RWPE2 (cell line): ENCODE measurements at regions not wholly inside any gene's neighbourhood (a gene's known extent, or its start where the extent isn't known, plus 50 kb on each side); places are given as distances from the start of the nearest gene placed in this dataset.
"Not testable (repeated sequence)": the region's sequence is repeated elsewhere in the genome, so short reads cannot be mapped to it uniquely, and the experiment has no call there.

Experiments used
- ATAC-seq: fragments of 200-7000 bp; cut with Tn5 transposase; 3 replicates; pipeline ENCODE4 v1.9.1; 2021; ENCODE audit warnings: low read depth
- DNase-seq: peaks from one replicate; pipeline ENCODE4 v3.0.0-alpha.2; 2020; ENCODE audit warnings: low spot score
- H3K27ac ChIP-seq: fragments of 450-650 bp; 2 replicates; pipeline ENCODE4 v1.5.1; 2017; ENCODE audit warnings: mild to moderate bottlenecking; ENCODE audit not compliant: poor library complexity, severe bottlenecking
- H3K27me3 ChIP-seq: fragments of 250-450 bp; sonication (Bioruptor Pico); 2 replicates; pipeline ENCODE4 v1.5.1; 2021; ENCODE audit warnings: mild to moderate bottlenecking, moderate library complexity; ENCODE audit not compliant: insufficient read depth, poor library complexity, severe bottlenecking
- H3K36me3 ChIP-seq: fragments of 250-450 bp; sonication (Bioruptor Pico); 2 replicates; pipeline ENCODE4 v1.5.1; 2020; ENCODE audit warnings: low read depth, mild to moderate bottlenecking, moderate library complexity
- H3K4me1 ChIP-seq: fragments of 250-450 bp; sonication (Bioruptor Pico); 2 replicates; pipeline ENCODE4 v1.5.1; 2021; ENCODE audit warnings: mild to moderate bottlenecking, moderate library complexity; ENCODE audit not compliant: insufficient read depth, poor library complexity, severe bottlenecking
- H3K4me3 ChIP-seq: fragments of 250-450 bp; sonication (Bioruptor Pico); 2 replicates; pipeline ENCODE4 v1.5.1; 2021; ENCODE audit warnings: mild to moderate bottlenecking, moderate library complexity; ENCODE audit not compliant: severe bottlenecking
- H3K9me3 ChIP-seq: fragments of 250-450 bp; sonication (Bioruptor Pico); 2 replicates; pipeline ENCODE4 v1.5.1; 2021; ENCODE audit warnings: mild to moderate bottlenecking, moderate library complexity; ENCODE audit not compliant: severe bottlenecking
- TF ChIP-seq, protein P1 (sequence below): fragments of 450-650 bp; IDR thresholded peaks from one replicate; pipeline ENCODE4 v1.5.1; 2017; ENCODE audit warnings: mild to moderate bottlenecking, moderate library complexity; ENCODE audit not compliant: poor library complexity, severe bottlenecking

GRCh38 chr2:132034646-132035045, 127.1 kb downstream of the ANKRD30BL start:
- TF ChIP-seq, protein P1, sequence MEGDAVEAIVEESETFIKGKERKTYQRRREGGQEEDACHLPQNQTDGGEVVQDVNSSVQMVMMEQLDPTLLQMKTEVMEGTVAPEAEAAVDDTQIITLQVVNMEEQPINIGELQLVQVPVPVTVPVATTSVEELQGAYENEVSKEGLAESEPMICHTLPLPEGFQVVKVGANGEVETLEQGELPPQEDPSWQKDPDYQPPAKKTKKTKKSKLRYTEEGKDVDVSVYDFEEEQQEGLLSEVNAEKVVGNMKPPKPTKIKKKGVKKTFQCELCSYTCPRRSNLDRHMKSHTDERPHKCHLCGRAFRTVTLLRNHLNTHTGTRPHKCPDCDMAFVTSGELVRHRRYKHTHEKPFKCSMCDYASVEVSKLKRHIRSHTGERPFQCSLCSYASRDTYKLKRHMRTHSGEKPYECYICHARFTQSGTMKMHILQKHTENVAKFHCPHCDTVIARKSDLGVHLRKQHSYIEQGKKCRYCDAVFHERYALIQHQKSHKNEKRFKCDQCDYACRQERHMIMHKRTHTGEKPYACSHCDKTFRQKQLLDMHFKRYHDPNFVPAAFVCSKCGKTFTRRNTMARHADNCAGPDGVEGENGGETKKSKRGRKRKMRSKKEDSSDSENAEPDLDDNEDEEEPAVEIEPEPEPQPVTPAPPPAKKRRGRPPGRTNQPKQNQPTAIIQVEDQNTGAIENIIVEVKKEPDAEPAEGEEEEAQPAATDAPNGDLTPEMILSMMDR = no peak
- Histone ChIP-seq H3K27ac (no peak overlapping the region), H3K27me3 (peaks cover 30% of the 10 kb centered on the region), H3K9me3 (no peaks in the 10 kb centered on the region), H3K4me3 (no peak overlapping the region), H3K36me3 (no peaks in the 10 kb centered on the region), H3K4me1 (no peaks in the 10 kb centered on the region)
- no peak for ATAC-seq
- DNase-seq = no peak

DNA sequence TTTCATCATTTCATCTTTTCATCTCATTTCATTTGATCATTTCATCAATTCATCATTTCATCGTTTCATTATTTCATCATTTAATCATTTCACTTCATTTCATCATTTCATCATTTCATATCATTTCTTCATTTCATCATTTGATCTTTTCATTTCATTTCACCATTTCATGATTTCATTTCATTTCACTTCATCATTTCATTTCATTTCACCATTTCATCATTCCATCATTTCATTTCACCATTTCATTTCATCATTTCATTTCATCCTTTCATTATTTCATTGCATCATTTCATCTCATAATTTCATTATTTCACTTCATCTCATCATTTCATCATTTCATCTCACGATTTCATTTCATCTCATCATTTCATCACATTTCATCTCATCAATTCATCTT, 127.8 kb downstream of the ANKRD30BL start:
- ATAC-seq (no peak), DNase-seq (no peak)
- Histone ChIP-seq H3K9me3 (no peaks in the 10 kb centered on the region), H3K27me3 (peaks cover 23% of the 10 kb centered on the region), H3K36me3 (no peaks in the 10 kb centered on the region), H3K4me1 (no peaks in the 10 kb centered on the region), H3K27ac (no peak overlapping the region), H3K4me3 (no peak overlapping the region)
- TF ChIP-seq, protein P1 = no peak

- H3K27me3 ChIP-seq = peaks cover 17% of the 10 kb centered on the region
- no peak overlapping the region for H3K4me3 ChIP-seq
- ATAC-seq (no peak), DNase-seq (no peak)
- H3K4me1 ChIP-seq = no peaks in the 10 kb centered on the region
- TF ChIP-seq, protein P1 = no peak
- H3K27ac ChIP-seq = no peak overlapping the region
- H3K36me3 ChIP-seq = no peaks in the 10 kb centered on the region
- H3K9me3 ChIP-seq = no peaks in the 10 kb centered on the region
Observed at GRCh38 chr2:132033365-132033764, 128.4 kb downstream of the ANKRD30BL start.

DNA sequence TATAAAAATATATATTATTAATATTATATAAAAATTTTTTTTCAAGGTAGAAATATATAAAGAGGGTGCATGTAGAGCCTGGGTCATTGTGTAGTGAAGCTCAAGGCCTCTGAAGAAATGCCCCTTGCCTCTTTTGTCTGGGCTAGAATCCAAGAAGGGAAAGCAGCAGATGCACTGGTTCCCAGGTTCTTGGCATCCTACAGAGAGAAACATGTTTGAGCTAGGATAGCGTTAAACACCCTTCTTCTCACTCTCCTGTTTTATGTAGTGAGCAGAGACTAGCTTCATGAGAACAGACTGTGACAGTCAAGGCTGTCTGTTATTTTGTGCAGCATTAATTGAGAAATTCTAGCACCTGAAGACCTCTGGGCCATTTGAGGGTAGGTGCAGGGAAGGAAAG, 149.7 kb downstream of the ANKRD30BL start:
- not testable (repeated sequence) for H3K27ac ChIP-seq, H3K36me3 ChIP-seq, DNase-seq, ATAC-seq, H3K4me3 ChIP-seq, H3K4me1 ChIP-seq, H3K9me3 ChIP-seq
- peaks cover 35% of the 10 kb centered on the region for H3K27me3 ChIP-seq

DNA sequence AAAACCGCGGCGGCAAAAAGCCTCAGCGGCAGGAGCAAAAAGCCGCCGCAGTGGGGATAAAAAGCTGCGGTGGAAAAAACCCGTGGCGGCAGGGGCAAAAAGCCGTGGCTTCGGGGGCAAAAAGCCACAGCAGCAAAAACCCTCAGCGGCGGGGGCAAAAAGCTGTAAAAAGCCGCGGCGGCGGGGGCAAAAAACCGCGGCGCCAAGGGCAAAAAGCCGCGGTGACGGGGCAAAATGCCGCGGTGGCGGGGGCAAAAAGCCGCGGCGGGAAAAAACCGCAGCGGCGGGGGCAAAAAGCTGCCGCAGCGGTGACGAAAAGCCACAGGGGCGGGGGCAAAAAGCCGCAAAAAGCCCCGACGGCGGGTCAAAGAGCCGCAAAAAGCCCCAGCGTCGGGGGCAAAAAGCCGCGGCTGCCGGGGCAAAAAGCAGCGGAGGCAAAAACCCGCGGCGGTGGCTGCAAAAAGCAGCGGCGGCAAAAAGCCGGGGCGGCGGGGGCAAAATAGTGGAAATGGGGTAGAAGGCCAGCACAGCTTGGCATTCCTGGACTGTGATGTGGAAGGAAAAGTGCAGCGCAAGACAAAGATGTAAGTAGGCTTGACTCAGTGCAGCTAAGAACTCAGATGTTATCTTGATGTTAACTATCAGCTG, 151.8 kb downstream of the ANKRD30BL start:
- peaks cover 35% of the 10 kb centered on the region for H3K27me3 ChIP-seq
- no peaks in the 10 kb centered on the region for H3K9me3 ChIP-seq
- H3K4me1 ChIP-seq = no peaks in the 10 kb centered on the region
- no peak overlapping the region for H3K4me3 ChIP-seq
- no peaks in the 10 kb centered on the region for H3K36me3 ChIP-seq
- DNase-seq = no peak
- ATAC-seq = no peak
- TF ChIP-seq, protein P1 = no peak
- H3K27ac ChIP-seq = no peak overlapping the region
